Ovary (tissue), 7 donors: ENCODE measurements at regions not wholly inside any gene's neighbourhood (a gene's known extent, or its start where the extent isn't known, plus 50 kb on each side); places are given as distances from the start of the nearest gene placed in this dataset.
A peak's percentile ranks its signal among the peaks of the same experiment; 100 is the strongest.

Experiments used
- DNase-seq, 5 donors: peaks; one replicate each; pipeline ENCODE4 v3.0.0-alpha.2; 2019 to 2020
- H3K27ac ChIP-seq, 2 donors: fragments of 200-600 bp; one replicate each; pipeline versions ENCODE4 v1.5.1 to v1.8.0; 2019 to 2022
- H3K27me3 ChIP-seq: fragments of 200-600 bp; one replicate; pipeline ENCODE4 v1.8.0; 2022
- H3K36me3 ChIP-seq: fragments of 200-600 bp; sonication (generic); one replicate; pipeline ENCODE4 v1.5.1; 2019
- H3K4me1 ChIP-seq: one replicate; pipeline ENCODE4 v1.8.1; 2013; ENCODE audit warnings: mild to moderate bottlenecking, moderate library complexity; ENCODE audit not compliant: insufficient read depth
- H3K4me3 ChIP-seq: fragments of 200-600 bp; sonication (generic); one replicate; pipeline ENCODE4 v1.5.1; 2017
- H3K9me3 ChIP-seq, 2 donors: fragments of 200-600 bp in 1 of 2; sonication (generic) in 1 of 2; one replicate each; pipeline versions ENCODE4 v1.5.1 to v1.8.1; 2013 to 2019; ENCODE audit warnings: mild to moderate bottlenecking in 1 of 2, moderate library complexity in 1 of 2
- CTCF ChIP-seq, 3 donors: fragments of 450-650 bp in 2 of 3; fragments of 200-600 bp in 1 of 3; IDR thresholded peaks; one replicate each; pipeline versions ENCODE4 v1.5.1 to v1.8.0; 2016 to 2022; ENCODE audit warnings: antibody characterized with exemption in 3 of 3, mild to moderate bottlenecking in 1 of 3
- EP300 ChIP-seq: sonication (generic); formaldehyde crosslinking; IDR thresholded peaks from one replicate; pipeline ENCODE4 v1.6.1; 2017; ENCODE audit warnings: antibody characterized with exemption
- POLR2A ChIP-seq: fragments of 450-650 bp; IDR thresholded peaks from one replicate; pipeline ENCODE4 v1.6.1; 2017; ENCODE audit warnings: antibody characterized with exemption, mild to moderate bottlenecking, moderate library complexity
- WGBS, 3 donors: extraction: QIAGEN DNeasy Blood & Tissue Kit in 1 of 3; methylation state at CpG; one replicate each; pipeline versions ENCODE4 v1.1.5 to v1.1.7; 2013 to 2017; 5-methylcytosine and 5-hydroxymethylcytosine counted together
- intact Hi-C, 4 donors: fragments of 100-400 bp; cut with DNase I; formaldehyde crosslinking; loops; one replicate each; pipeline versions ENCODE4 v1.11.0 to v1.15.1; 2022 to 2023
- donor health status: DM: no; HTN: no; CAD: no; lungs with moderate emphysema.
- donor health status: DM: no; HTN: no; CAD: no.
- donor health status: Bipolar disorder and iron deficiency.
- donor health status: DM: no; HTN: no; CAD: no.
- donor health status: DM: yes; HTN: yes; CAD: no.

GRCh38 chr6:143578054-143578453, 66.5 kb upstream of the FUCA2 start:
- intact Hi-C loops, result loop anchor here in 1 of 4 donors (5.0 to 10.0 kb wide), 2 partner anchors 267 to 434 kb away; partner anchors contain the start of gene LTV1
- TF ChIP-seq CTCF (IDR thresholded peaks at IDR 0.05) (no peak), EP300 (no peak)
- Histone ChIP-seq H3K4me3 (no peak overlapping the region), H3K36me3 (no peaks in the 10 kb centered on the region), H3K4me1 (no peaks in the 10 kb centered on the region), H3K27ac (no peak overlapping the region), H3K27me3 (no peaks in the 10 kb centered on the region), H3K9me3 (no peaks in the 10 kb centered on the region)
- DNase-seq, result no peak
- WGBS, 3 donors, result 48 to 68% (median 58%) methylated on average over 2 of the region's 2 CpGs

- Histone ChIP-seq H3K36me3 (no peaks in the 10 kb centered on the region), H3K27ac (no peak overlapping the region), H3K4me1 (no peaks in the 10 kb centered on the region), H3K9me3 (no peaks in the 10 kb centered on the region), H3K4me3 (no peak overlapping the region), H3K27me3 (no peaks in the 10 kb centered on the region)
- intact Hi-C loops, result loop anchor here in 2 of 4 donors (2.0 to 10.0 kb wide), 3 partner anchors 269 to 437 kb away; partner anchors contain the start of gene LTV1 (in 1 of the 2)
- DNase-seq, result no peak
- no peak for TF ChIP-seq POLR2A
- no peak for TF ChIP-seq EP300
- TF ChIP-seq CTCF (IDR thresholded peaks at IDR 0.05), result no peak
- 28 to 47% (median 28%) methylated on average over 6 of the region's 6 CpGs for WGBS, 3 donors
Observed at GRCh38 chr6:143575901-143576426, 64.4 kb upstream of the FUCA2 start.

GRCh38 chr6:143575440-143575839, 63.9 kb upstream of the FUCA2 start:
- peak in 4 of 5 donors; percentile 18 to 62 (median 25) for DNase-seq
- H3K4me3 ChIP-seq, result no peak overlapping the region
- H3K27me3 ChIP-seq, result no peaks in the 10 kb centered on the region
- 0 to 3% (median 0%) methylated on average over 5 of the region's 5 CpGs for WGBS, 3 donors
- no peaks in the 10 kb centered on the region for H3K4me1 ChIP-seq
- no peaks in the 10 kb centered on the region for H3K9me3 ChIP-seq
- intact Hi-C loops, result loop anchor here in 2 of 4 donors (2.0 to 10.0 kb wide), 3 partner anchors 269 to 437 kb away; partner anchors contain the start of gene LTV1 (in 1 of the 2)
- H3K36me3 ChIP-seq, result no peaks in the 10 kb centered on the region
- TF ChIP-seq CTCF (IDR thresholded peaks at IDR 0.05), result peak; percentile 51 to 92 (median 90)
- no peak for TF ChIP-seq EP300
- H3K27ac ChIP-seq, result no peak overlapping the region

GRCh38 chr6:143570147-143570853, 58.8 kb upstream of the FUCA2 start:
- H3K4me3 ChIP-seq, result no peak overlapping the region
- H3K4me1 ChIP-seq, result no peaks in the 10 kb centered on the region
- H3K9me3 ChIP-seq, result no peaks in the 10 kb centered on the region
- intact Hi-C loops, result loop anchor here in 3 of 4 donors (5.0 to 10.0 kb wide), 3 partner anchors 275 to 447 kb away; partner anchors contain the start of gene LTV1 (in 1 of the 3)
- WGBS, 3 donors, result 66 to 76% (median 72%) methylated on average over 13 of the region's 13 CpGs
- no peak for DNase-seq
- H3K36me3 ChIP-seq, result no peaks in the 10 kb centered on the region
- no peak for TF ChIP-seq EP300
- TF ChIP-seq POLR2A, result no peak
- no peak for TF ChIP-seq CTCF (IDR thresholded peaks at IDR 0.05)
- no peaks in the 10 kb centered on the region for H3K27me3 ChIP-seq
- no peak overlapping the region for H3K27ac ChIP-seq
